Spinal cord (tissue), 9 donors: ENCODE measurements at regions not wholly inside any gene's neighbourhood (a gene's known extent, or its start where the extent isn't known, plus 50 kb on each side); places are given as distances from the start of the nearest gene placed in this dataset.
"Not testable (repeated sequence)": the region's sequence is repeated elsewhere in the genome, so short reads cannot be mapped to it uniquely, and the experiment has no call there.

Experiments used
- DNase-seq, 6 donors: peaks; one replicate each; pipeline versions ENCODE4 v3.0.0 to v3.0.0-alpha.2; 2013 to 2015; ENCODE audit warnings: low spot score in 6 of 6, low read depth in 4 of 6
- H3K27ac ChIP-seq: one replicate; pipeline ENCODE4 v1.5.1; 2013; ENCODE audit warnings: low read depth, low read length, control low read depth
- H3K27me3 ChIP-seq: one replicate; pipeline ENCODE4 v1.6.1; 2013; ENCODE audit warnings: low read length; ENCODE audit not compliant: control insufficient read depth, insufficient read depth
- H3K36me3 ChIP-seq: one replicate; pipeline ENCODE4 v1.6.1; 2013; ENCODE audit warnings: low read length; ENCODE audit not compliant: control insufficient read depth, insufficient read depth
- H3K4me1 ChIP-seq: one replicate; pipeline ENCODE4 v1.6.1; 2013; ENCODE audit warnings: low read length; ENCODE audit not compliant: control insufficient read depth, insufficient read depth
- H3K4me3 ChIP-seq: one replicate; pipeline ENCODE4 v1.5.1; 2013; ENCODE audit warnings: low read depth, low read length, control low read depth
- H3K9me3 ChIP-seq: one replicate; pipeline ENCODE4 v1.6.1; 2013; ENCODE audit warnings: low read length; ENCODE audit not compliant: control insufficient read depth, insufficient read depth
- WGBS: methylation state at CpG from one replicate; pipeline ENCODE4 v1.1.5; 2013; ENCODE audit warnings: missing lambda C conversion rate; ENCODE audit not compliant: insufficient coverage; 5-methylcytosine and 5-hydroxymethylcytosine counted together
- donor health status: healthy.

GRCh38 chr10:64204504-64204903 lies 683.3 kb downstream of the REEP3 start:
- DNase-seq, H3K27ac ChIP-seq, H3K36me3 ChIP-seq, H3K27me3 ChIP-seq, H3K9me3 ChIP-seq, H3K4me1 ChIP-seq, H3K4me3 ChIP-seq: not testable (repeated sequence)
- 92% methylated on average over 6 of the region's 7 CpGs for WGBS

GRCh38 chr10:64206409-64206808 lies 685.2 kb downstream of the REEP3 start:
- Histone ChIP-seq H3K4me1 (no peaks in the 10 kb centered on the region), H3K27me3 (no peaks in the 10 kb centered on the region), H3K4me3 (no peak overlapping the region), H3K36me3 (no peaks in the 10 kb centered on the region), H3K27ac (no peak overlapping the region), H3K9me3 (peaks cover 2% of the 10 kb centered on the region)
- 100% methylated on average over 1 of the region's 2 CpGs for WGBS
- no peak for DNase-seq

GRCh38 chr10:64209561-64209960 lies 688.4 kb downstream of the REEP3 start:
- no CpG with 5 or more reads among the region's 3 CpGs for WGBS
- Histone ChIP-seq H3K4me3 (no peak overlapping the region), H3K36me3 (no peaks in the 10 kb centered on the region), H3K4me1 (no peaks in the 10 kb centered on the region), H3K9me3 (peaks cover 2% of the 10 kb centered on the region), H3K27ac (no peak overlapping the region), H3K27me3 (no peaks in the 10 kb centered on the region)
- peak in 3 of 6 donors; percentile 9 to 75 (median 37) for DNase-seq

GRCh38 chr10:64210211-64210610 lies 689.0 kb downstream of the REEP3 start:
- Histone ChIP-seq H3K9me3 (peaks cover 2% of the 10 kb centered on the region), H3K27ac (no peak overlapping the region), H3K36me3 (no peaks in the 10 kb centered on the region), H3K4me1 (no peaks in the 10 kb centered on the region), H3K4me3 (no peak overlapping the region), H3K27me3 (no peaks in the 10 kb centered on the region)
- WGBS: no CpG with 5 or more reads among the region's 2 CpGs
- no peak for DNase-seq

- peak in 1 of 6 donors; percentile 16 for DNase-seq
- H3K4me1 ChIP-seq: no peaks in the 10 kb centered on the region
- H3K36me3 ChIP-seq: no peaks in the 10 kb centered on the region
- peaks cover 2% of the 10 kb centered on the region for H3K9me3 ChIP-seq
- no peak overlapping the region for H3K27ac ChIP-seq
- H3K27me3 ChIP-seq: no peaks in the 10 kb centered on the region
- no peak overlapping the region for H3K4me3 ChIP-seq
- 84% methylated on average over 3 of the region's 3 CpGs for WGBS
These were observed 690.3 kb downstream of the REEP3 start for GRCh38 chr10:64211466-64211865.

GRCh38 chr10:64215088-64215487 lies 693.9 kb downstream of the REEP3 start:
- Histone ChIP-seq H3K9me3 (peaks cover 2% of the 10 kb centered on the region), H3K27ac (no peak overlapping the region), H3K27me3 (no peaks in the 10 kb centered on the region), H3K36me3 (no peaks in the 10 kb centered on the region), H3K4me3 (no peak overlapping the region), H3K4me1 (no peaks in the 10 kb centered on the region)
- no CpG with 5 or more reads among the region's 1 CpG for WGBS
- DNase-seq: no peak

GRCh38 chr10:64219271-64220025 lies 698.2 kb downstream of the REEP3 start:
- Histone ChIP-seq H3K27me3 (no peaks in the 10 kb centered on the region), H3K36me3 (no peaks in the 10 kb centered on the region)
- 100% methylated on average over 3 of the region's 6 CpGs for WGBS

GRCh38 chr10:64234489-64234888 lies 713.3 kb downstream of the REEP3 start:
- Histone ChIP-seq H3K9me3 (no peaks in the 10 kb centered on the region), H3K27me3 (no peaks in the 10 kb centered on the region), H3K36me3 (no peaks in the 10 kb centered on the region), H3K4me1 (no peaks in the 10 kb centered on the region), H3K4me3 (no peak overlapping the region), H3K27ac (no peak overlapping the region)
- DNase-seq: no peak

More at GRCh38 chr10:64219271-64220025, 698.2 kb downstream of the REEP3 start:
- H3K4me1 ChIP-seq: no peaks in the 10 kb centered on the region
- H3K9me3 ChIP-seq: no peaks in the 10 kb centered on the region
- no peak overlapping the region for H3K27ac ChIP-seq
- no peak for DNase-seq
- no peak overlapping the region for H3K4me3 ChIP-seq

GRCh38 chr10:64257704-64258103 lies 736.5 kb downstream of the REEP3 start:
- H3K27me3 ChIP-seq: no peaks in the 10 kb centered on the region
- no peak overlapping the region for H3K27ac ChIP-seq
- DNase-seq: no peak
- 90% methylated on average over 1 of the region's 1 CpG for WGBS
- H3K9me3 ChIP-seq: no peaks in the 10 kb centered on the region
- no peaks in the 10 kb centered on the region for H3K4me1 ChIP-seq
- H3K36me3 ChIP-seq: no peaks in the 10 kb centered on the region
- no peak overlapping the region for H3K4me3 ChIP-seq

- no peaks in the 10 kb centered on the region for H3K36me3 ChIP-seq
- H3K27ac ChIP-seq: no peak overlapping the region
- no peak for DNase-seq
- H3K9me3 ChIP-seq: no peaks in the 10 kb centered on the region
- no peak overlapping the region for H3K4me3 ChIP-seq
- H3K4me1 ChIP-seq: no peaks in the 10 kb centered on the region
- no peaks in the 10 kb centered on the region for H3K27me3 ChIP-seq
These were observed 739.9 kb downstream of the REEP3 start for GRCh38 chr10:64261092-64261491.
